ENCODE measurements at regions not wholly inside any gene's neighbourhood (a gene's known extent, or its start where the extent isn't known, plus 50 kb on each side); places are given as distances from the start of the nearest gene placed in this dataset.

DNA sequence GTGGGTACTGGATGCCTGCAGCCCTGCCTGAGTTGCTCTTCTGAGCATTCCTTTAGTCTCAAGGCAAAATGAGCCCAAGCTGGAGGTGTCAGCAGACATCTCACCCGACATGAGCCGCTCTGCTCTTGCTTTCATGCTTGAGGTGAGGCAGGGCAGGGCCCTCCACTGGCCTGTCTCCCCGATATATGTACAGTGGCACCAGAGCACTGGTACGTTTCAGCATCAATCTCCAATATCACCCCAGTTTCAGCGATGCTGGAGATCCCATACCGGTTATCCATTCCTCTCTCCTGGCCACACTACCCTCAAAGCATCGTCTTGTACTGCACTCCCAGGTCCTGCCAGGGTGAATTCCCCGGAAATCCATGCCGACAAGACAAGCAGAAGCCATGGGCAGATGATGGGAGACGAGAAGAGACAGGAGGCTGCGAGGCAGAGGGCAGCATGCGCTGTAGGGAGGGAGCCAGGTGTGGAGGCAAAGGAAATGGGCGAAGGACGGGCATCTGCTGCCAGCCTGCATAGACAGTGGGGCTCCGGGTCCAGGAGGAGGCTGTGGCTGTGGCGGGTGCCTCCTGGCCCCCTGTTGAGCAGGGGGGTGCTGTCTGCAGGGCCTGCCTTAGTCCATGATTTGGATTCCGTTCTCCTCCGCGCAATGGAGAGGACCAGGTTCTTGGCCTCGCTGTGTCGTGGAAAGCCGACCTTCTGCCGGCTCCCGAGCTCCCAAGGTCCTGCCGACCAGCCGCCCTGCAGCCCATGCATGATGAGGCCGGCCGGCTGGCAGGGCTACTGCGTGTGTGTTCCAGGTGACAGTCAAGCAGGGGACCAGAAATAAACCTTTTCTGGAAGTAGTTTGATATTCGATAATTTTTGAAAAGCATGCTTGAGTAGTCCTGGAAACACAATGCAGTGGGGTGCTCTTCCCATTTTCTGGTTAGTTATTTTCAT, 152.2 kb upstream of the IRX2 start:
- 89% methylated on average over 24 of the region's 30 CpGs for WGBS (ENCODE audit: insufficient coverage)
- TF ChIP-seq, protein P1, sequence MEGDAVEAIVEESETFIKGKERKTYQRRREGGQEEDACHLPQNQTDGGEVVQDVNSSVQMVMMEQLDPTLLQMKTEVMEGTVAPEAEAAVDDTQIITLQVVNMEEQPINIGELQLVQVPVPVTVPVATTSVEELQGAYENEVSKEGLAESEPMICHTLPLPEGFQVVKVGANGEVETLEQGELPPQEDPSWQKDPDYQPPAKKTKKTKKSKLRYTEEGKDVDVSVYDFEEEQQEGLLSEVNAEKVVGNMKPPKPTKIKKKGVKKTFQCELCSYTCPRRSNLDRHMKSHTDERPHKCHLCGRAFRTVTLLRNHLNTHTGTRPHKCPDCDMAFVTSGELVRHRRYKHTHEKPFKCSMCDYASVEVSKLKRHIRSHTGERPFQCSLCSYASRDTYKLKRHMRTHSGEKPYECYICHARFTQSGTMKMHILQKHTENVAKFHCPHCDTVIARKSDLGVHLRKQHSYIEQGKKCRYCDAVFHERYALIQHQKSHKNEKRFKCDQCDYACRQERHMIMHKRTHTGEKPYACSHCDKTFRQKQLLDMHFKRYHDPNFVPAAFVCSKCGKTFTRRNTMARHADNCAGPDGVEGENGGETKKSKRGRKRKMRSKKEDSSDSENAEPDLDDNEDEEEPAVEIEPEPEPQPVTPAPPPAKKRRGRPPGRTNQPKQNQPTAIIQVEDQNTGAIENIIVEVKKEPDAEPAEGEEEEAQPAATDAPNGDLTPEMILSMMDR (IDR thresholded peaks at IDR 0.05) = no peak
- no peaks in the 10 kb centered on the region for H3K4me1 ChIP-seq (ENCODE audit: control insufficient read depth in 1 of 2, insufficient read depth in 2 of 2, low read length in 2 of 2)

DNA sequence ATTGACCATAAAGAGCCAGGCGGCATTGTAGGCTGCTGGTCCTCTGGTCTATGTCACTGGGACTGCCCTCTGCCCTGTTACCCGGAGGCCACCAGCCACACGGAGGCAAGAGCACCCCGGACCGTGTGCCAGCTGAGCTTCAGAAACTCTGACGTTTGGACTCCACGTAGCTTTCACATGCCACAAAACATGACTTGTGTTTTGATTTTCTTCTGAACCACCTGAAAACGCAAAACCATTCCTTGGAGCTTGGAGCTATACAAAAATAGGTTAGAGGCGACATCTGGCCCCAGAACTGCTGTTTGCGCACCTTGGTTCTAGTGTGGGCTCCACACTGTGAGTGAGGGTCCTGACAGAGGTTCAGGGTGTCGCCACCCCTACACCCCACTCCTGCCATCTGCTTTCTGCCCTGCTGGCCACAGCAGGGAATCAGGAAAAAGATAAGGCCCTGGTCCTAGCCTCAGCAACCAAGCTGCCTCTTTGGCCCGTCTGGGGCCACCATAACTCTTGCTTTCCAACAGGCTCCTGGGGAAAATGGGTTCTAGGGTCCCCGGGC, 151.3 kb upstream of the IRX2 start:
- no peaks in the 10 kb centered on the region for H3K36me3 ChIP-seq (replicated peaks in 1 of 2; ENCODE audit: control insufficient read depth in 1 of 2, insufficient read depth in 2 of 2, low read length in 2 of 2)
- no peaks in the 10 kb centered on the region for H3K79me2 ChIP-seq (ENCODE audit: insufficient read depth, low read length)
- H3K9ac ChIP-seq (ENCODE audit: insufficient read depth, low read length, poor library complexity, severe bottlenecking) = no peak overlapping the region
- Mint-ChIP-seq H3K4me1 (no peaks in the 10 kb centered on the region), H3K27ac (peak overlapping the region in 1 of 7 donors; percentile 47), H3K27me3 (ENCODE audit: low read depth in 3 of 3) (peaks cover 0 to 2% (median 0%) of the 10 kb centered on the region in 3 donors), H3K4me3 (no peak overlapping the region), H3K36me3 (no peaks in the 10 kb centered on the region), H3K9me3 (peaks cover 6 to 33% (median 13%) of the 10 kb centered on the region in 7 donors)
- WGBS (ENCODE audit: insufficient coverage) = 93% methylated on average over 12 of the region's 13 CpGs
- no peak overlapping the region for H3K4me2 ChIP-seq (replicated peaks; ENCODE audit: extremely low read depth, low read length, poor library complexity, severe bottlenecking)
- no peaks in the 10 kb centered on the region for H4K20me1 ChIP-seq (ENCODE audit: insufficient read depth, low read length)
- no peaks in the 10 kb centered on the region for H3K27me3 ChIP-seq (ENCODE audit: control insufficient read depth in 2 of 2, insufficient read depth in 2 of 2, low read length in 2 of 2)
- no peak overlapping the region for H3K27ac ChIP-seq (ENCODE audit: low read depth in 1 of 2, low read length in 2 of 2)
- H3K4me1 ChIP-seq (ENCODE audit: control insufficient read depth in 1 of 2, insufficient read depth in 2 of 2, low read length in 2 of 2) = no peaks in the 10 kb centered on the region
- TF ChIP-seq, protein P1 (IDR thresholded peaks at IDR 0.05) = no peak
- no peak for DNase-seq
- intact Hi-C loops (cut with micrococcal nuclease) = no loop called here
- no peak overlapping the region for H2AFZ ChIP-seq (ENCODE audit: insufficient read depth, low read depth, low read length, poor library complexity, severe bottlenecking)
- no peak overlapping the region for H3K4me3 ChIP-seq (replicated peaks in 1 of 3; ENCODE audit: low read depth in 2 of 3, low read length in 3 of 3)
- peaks cover 24 to 68% of the 10 kb centered on the region in 2 donors for H3K9me3 ChIP-seq (replicated peaks in 1 of 2; ENCODE audit: control insufficient read depth in 1 of 2, insufficient read depth in 1 of 2, low read length in 2 of 2)

More for the DNA sequence above, 152.2 kb upstream of the IRX2 start:
- no peak overlapping the region for H3K27ac Mint-ChIP-seq
- DNase-seq = no peak
- H3K27me3 ChIP-seq (ENCODE audit: control insufficient read depth in 2 of 2, insufficient read depth in 2 of 2, low read length in 2 of 2) = no peaks in the 10 kb centered on the region
- H3K27me3 Mint-ChIP-seq (ENCODE audit: low read depth in 3 of 3) = peaks cover 0 to 1% (median 0%) of the 10 kb centered on the region in 3 donors
- H3K9ac ChIP-seq (ENCODE audit: insufficient read depth, low read length, poor library complexity, severe bottlenecking) = no peak overlapping the region
- no peak overlapping the region for H3K4me3 ChIP-seq (replicated peaks in 1 of 3; ENCODE audit: low read depth in 2 of 3, low read length in 3 of 3)
- no peak overlapping the region for H3K4me3 Mint-ChIP-seq
- H3K4me1 Mint-ChIP-seq = no peaks in the 10 kb centered on the region
- H3K36me3 Mint-ChIP-seq = no peaks in the 10 kb centered on the region
- H3K36me3 ChIP-seq (replicated peaks in 1 of 2; ENCODE audit: control insufficient read depth in 1 of 2, insufficient read depth in 2 of 2, low read length in 2 of 2) = no peaks in the 10 kb centered on the region
- intact Hi-C loops (cut with micrococcal nuclease) = no loop called here
- H3K4me2 ChIP-seq (replicated peaks; ENCODE audit: extremely low read depth, low read length, poor library complexity, severe bottlenecking) = no peak overlapping the region
- no peak overlapping the region for H2AFZ ChIP-seq (ENCODE audit: insufficient read depth, low read depth, low read length, poor library complexity, severe bottlenecking)
- peaks cover 24 to 59% of the 10 kb centered on the region in 2 donors for H3K9me3 ChIP-seq (replicated peaks in 1 of 2; ENCODE audit: control insufficient read depth in 1 of 2, insufficient read depth in 1 of 2, low read length in 2 of 2)
- no peaks in the 10 kb centered on the region for H4K20me1 ChIP-seq (ENCODE audit: insufficient read depth, low read length)
- peaks cover 6 to 31% (median 11%) of the 10 kb centered on the region in 7 donors for H3K9me3 Mint-ChIP-seq
- no peak overlapping the region for H3K27ac ChIP-seq (ENCODE audit: low read depth in 1 of 2, low read length in 2 of 2)
- H3K79me2 ChIP-seq (ENCODE audit: insufficient read depth, low read length) = no peaks in the 10 kb centered on the region
